GM21825 (cell line): ENCODE measurements at regions not wholly inside any gene's neighbourhood (a gene's known extent, or its start where the extent isn't known, plus 50 kb on each side); places are given as distances from the start of the nearest gene placed in this dataset.

Experiments
- ATAC-seq: cut with Tn5 transposase; IDR thresholded peaks from one replicate; pipeline ENCODE4 v1.9.1; 2021; ENCODE audit warnings: mild to moderate bottlenecking, moderate library complexity; ENCODE audit not compliant: unreplicated experiment

- no peak for ATAC-seq
Measured at GRCh38 chr12:115245020-115245419, 561.0 kb upstream of the TBX3 start.

GRCh38 chr12:115243933-115244628 lies 560.1 kb upstream of the TBX3 start:
- ATAC-seq: no peak

GRCh38 chr12:115240251-115240650 lies 556.3 kb upstream of the TBX3 start:
- ATAC-seq: no peak

GRCh38 chr12:115235880-115236279 lies 551.9 kb upstream of the TBX3 start:
- no peak for ATAC-seq

GRCh38 chr12:115233891-115234543 lies 550.0 kb upstream of the TBX3 start:
- ATAC-seq: no peak

- ATAC-seq: no peak
Measured at GRCh38 chr12:115232455-115233156, 548.6 kb upstream of the TBX3 start.

GRCh38 chr12:115230606-115231005 lies 546.6 kb upstream of the TBX3 start:
- no peak for ATAC-seq

GRCh38 chr12:115229517-115229916 lies 545.5 kb upstream of the TBX3 start:
- ATAC-seq: no peak

GRCh38 chr12:115228434-115228833 lies 544.5 kb upstream of the TBX3 start:
- ATAC-seq: no peak

- no peak for ATAC-seq
Measured at GRCh38 chr12:115227137-115227615, 543.2 kb upstream of the TBX3 start.

- ATAC-seq: no peak
Measured at GRCh38 chr12:115225845-115226244, 541.9 kb upstream of the TBX3 start.

GRCh38 chr12:115223991-115224390 lies 540.0 kb upstream of the TBX3 start:
- no peak for ATAC-seq

GRCh38 chr12:115223322-115223721 lies 539.3 kb upstream of the TBX3 start:
- no peak for ATAC-seq

- ATAC-seq: no peak
Measured at GRCh38 chr12:115222220-115222619, 538.2 kb upstream of the TBX3 start.

- ATAC-seq: no peak
Measured at GRCh38 chr12:115216301-115216700, 532.3 kb upstream of the TBX3 start.

GRCh38 chr12:115215544-115215943 lies 531.6 kb upstream of the TBX3 start:
- ATAC-seq: no peak

- no peak for ATAC-seq
Measured at GRCh38 chr12:115213538-115214016, 529.6 kb upstream of the TBX3 start.

- ATAC-seq: no peak
Measured at GRCh38 chr12:115213118-115213517, 529.1 kb upstream of the TBX3 start.

- no peak for ATAC-seq
Measured at GRCh38 chr12:115212356-115212755, 528.4 kb upstream of the TBX3 start.

GRCh38 chr12:115210533-115211252 lies 526.7 kb upstream of the TBX3 start:
- no peak for ATAC-seq

GRCh38 chr12:115209230-115209629 lies 525.3 kb upstream of the TBX3 start:
- no peak for ATAC-seq
